ENCODE measurements at regions not wholly inside any gene's neighbourhood (a gene's known extent, or its start where the extent isn't known, plus 50 kb on each side); places are given as distances from the start of the nearest gene placed in this dataset.

DNA sequence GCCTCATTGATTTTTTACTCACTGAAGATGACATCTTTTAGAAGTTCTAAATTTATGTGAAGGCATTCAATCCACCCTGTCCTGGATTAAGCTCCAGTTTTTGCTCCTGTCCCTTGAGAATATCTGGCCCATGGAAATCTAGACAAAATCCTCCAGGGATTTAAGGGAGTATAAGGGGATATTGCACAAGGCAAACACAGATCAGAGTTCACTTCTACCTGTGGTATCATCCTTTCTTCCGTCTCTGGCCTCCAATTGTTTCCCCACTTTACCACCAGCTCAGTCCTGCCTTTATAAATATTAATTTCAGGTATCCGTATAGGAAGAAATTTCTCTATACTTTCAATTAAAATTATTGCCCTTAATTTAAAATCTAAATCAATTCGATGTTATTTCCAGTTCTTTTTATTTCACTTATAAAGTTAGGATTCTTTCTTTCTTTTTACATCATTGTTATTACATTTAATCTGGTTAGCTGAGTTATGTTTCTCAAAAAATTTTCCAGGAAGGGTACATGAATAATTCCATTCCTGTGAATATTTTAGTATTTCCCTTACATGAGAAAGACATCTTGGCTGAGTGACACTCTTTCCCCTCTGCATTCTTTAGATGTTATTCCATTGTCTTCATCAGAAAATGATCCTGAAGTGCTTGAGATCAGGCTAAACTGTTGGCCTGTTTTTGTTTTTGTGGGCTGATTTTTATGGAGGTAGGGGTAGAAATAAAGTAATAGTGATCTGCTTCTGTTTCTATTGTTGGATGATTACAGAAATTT, 194.3 kb upstream of the MAP3K1 start:
- Histone ChIP-seq H3K27me3 (replicated peaks; ENCODE audit: insufficient read depth) (no peaks in the 10 kb centered on the region), H3K4me3 (no peak overlapping the region), H3K36me3 (no peaks in the 10 kb centered on the region), H3K4me1 (ENCODE audit: control insufficient read depth in 1 of 2, low read depth in 2 of 2) (peaks cover 0 to 7% of the 10 kb centered on the region in 2 donors), H3K27ac (no peak overlapping the region), H3K9me3 (peaks cover 10% of the 10 kb centered on the region)
- DNase-seq (ENCODE audit: low spot score) (no peak), ATAC-seq (ENCODE audit: insufficient number of reproducible peaks, low FRiP score, low read depth) (no peak)
- TF ChIP-seq, protein P1, sequence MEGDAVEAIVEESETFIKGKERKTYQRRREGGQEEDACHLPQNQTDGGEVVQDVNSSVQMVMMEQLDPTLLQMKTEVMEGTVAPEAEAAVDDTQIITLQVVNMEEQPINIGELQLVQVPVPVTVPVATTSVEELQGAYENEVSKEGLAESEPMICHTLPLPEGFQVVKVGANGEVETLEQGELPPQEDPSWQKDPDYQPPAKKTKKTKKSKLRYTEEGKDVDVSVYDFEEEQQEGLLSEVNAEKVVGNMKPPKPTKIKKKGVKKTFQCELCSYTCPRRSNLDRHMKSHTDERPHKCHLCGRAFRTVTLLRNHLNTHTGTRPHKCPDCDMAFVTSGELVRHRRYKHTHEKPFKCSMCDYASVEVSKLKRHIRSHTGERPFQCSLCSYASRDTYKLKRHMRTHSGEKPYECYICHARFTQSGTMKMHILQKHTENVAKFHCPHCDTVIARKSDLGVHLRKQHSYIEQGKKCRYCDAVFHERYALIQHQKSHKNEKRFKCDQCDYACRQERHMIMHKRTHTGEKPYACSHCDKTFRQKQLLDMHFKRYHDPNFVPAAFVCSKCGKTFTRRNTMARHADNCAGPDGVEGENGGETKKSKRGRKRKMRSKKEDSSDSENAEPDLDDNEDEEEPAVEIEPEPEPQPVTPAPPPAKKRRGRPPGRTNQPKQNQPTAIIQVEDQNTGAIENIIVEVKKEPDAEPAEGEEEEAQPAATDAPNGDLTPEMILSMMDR (IDR thresholded peaks at IDR 0.05) = no peak

DNA sequence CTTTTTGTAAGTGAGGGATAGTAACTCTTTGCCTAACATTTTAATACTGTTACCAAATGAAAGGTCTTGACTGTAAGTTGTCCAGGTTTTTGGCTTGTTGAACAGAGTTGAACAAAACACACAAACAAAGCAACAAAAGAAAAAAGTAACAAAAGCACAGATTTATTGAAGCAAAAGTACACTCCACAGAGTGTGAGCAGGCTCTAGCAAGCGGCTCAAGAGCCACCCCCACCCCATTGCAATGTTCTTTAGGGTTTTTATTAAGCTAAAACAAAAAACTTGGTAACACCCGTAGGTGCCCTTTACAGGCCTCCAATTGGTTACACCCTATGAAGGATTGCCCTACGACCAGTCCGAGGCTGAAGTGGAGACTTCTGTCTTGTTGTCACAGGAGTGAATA, 197.4 kb upstream of the MAP3K1 start:
- ATAC-seq (ENCODE audit: insufficient number of reproducible peaks, low FRiP score, low read depth) = no peak
- peaks cover 2 to 18% of the 10 kb centered on the region in 2 donors for H3K4me1 ChIP-seq (ENCODE audit: control insufficient read depth in 1 of 2, low read depth in 2 of 2)
- H3K36me3 ChIP-seq = no peaks in the 10 kb centered on the region
- H3K9me3 ChIP-seq = peaks cover 10% of the 10 kb centered on the region
- H3K27me3 ChIP-seq (replicated peaks; ENCODE audit: insufficient read depth) = no peaks in the 10 kb centered on the region
- H3K27ac ChIP-seq = no peak overlapping the region
- TF ChIP-seq, protein P1 (IDR thresholded peaks at IDR 0.05) = no peak
- DNase-seq (ENCODE audit: low spot score) = no peak
- no peak overlapping the region for H3K4me3 ChIP-seq

DNA sequence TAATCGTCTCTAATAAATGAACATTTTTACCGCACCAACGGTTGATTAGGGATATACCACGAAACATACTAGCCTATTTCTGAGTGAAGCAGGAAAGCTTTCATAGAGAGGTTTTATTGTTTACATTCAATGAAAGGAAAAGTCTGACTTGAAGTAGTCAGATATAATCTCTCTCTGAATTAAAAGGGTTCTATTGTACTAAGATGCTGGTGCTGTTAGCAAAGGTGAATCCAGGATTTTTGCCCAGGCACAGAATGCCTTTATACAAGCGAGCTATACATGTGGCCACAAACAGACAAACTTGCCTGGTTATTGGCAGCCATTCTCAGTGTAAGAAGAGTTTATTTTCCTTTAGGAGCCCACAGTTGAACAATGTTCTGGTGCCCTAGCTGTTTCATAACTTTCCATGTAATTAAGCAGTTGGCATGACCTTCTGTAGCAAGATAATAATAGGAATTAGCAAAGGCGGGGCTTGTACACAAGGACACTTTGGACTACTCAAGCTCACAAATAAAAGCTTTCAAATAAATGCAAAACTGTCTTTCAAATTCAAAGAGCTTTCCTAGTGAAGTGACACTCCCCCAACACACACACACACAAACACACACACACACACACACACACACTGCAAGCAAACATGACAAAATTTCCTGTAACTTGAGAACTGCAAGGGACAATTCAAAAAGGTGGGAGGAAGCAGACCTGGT, 198.7 kb upstream of the MAP3K1 start:
- H3K27ac ChIP-seq = no peak overlapping the region
- ATAC-seq (ENCODE audit: insufficient number of reproducible peaks, low FRiP score, low read depth) (no peak), DNase-seq (ENCODE audit: low spot score) (no peak)
- H3K27me3 ChIP-seq (replicated peaks; ENCODE audit: insufficient read depth) = no peaks in the 10 kb centered on the region
- H3K9me3 ChIP-seq = peaks cover 12% of the 10 kb centered on the region
- no peaks in the 10 kb centered on the region for H3K36me3 ChIP-seq
- peaks cover 2 to 18% of the 10 kb centered on the region in 2 donors for H3K4me1 ChIP-seq (ENCODE audit: control insufficient read depth in 1 of 2, low read depth in 2 of 2)
- no peak overlapping the region for H3K4me3 ChIP-seq
- TF ChIP-seq, protein P1 (IDR thresholded peaks at IDR 0.05) = no peak

DNA sequence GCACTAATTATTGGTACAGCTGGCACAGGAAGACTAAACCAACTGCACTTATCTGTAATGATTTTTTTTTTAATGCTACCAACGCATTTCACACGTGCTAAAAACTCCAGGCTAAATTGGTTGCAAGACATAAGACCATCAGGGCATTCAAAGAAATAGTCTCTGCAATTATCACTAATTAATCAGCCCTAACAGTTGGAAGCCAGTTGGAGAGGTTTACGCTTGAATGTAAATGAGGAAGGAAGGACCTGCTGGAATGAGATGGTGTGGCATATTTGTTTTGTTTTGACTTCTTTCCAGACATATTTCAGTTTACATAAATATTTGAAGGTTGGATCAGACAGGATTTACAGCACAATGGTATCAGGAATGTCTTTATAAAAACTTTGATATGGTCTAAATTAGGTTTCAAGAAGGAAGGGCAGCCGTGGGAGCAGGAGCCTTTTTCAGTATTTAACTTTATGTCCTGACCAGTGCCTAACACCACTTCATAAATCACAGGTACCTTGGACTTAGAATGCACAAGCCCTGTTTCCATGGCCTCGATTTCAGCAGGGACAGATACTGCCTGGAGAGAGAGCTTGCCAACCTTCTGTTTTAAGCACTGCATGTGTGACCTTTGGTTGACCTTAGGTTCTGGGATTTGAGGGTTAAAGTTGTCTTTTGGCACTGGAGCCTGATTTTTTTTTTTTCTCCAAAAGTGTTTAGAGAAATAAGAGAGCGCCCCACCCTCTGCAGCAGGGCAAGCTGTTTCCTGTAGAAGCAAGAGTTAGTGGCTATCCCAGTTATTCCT, 199.8 kb upstream of the MAP3K1 start:
- no peaks in the 10 kb centered on the region for H3K36me3 ChIP-seq
- no peaks in the 10 kb centered on the region for H3K27me3 ChIP-seq (replicated peaks; ENCODE audit: insufficient read depth)
- H3K4me3 ChIP-seq = no peak overlapping the region
- H3K27ac ChIP-seq = no peak overlapping the region
- TF ChIP-seq, protein P1 (IDR thresholded peaks at IDR 0.05) = no peak
- H3K4me1 ChIP-seq (ENCODE audit: control insufficient read depth in 1 of 2, low read depth in 2 of 2) = peaks cover 2 to 18% of the 10 kb centered on the region in 2 donors
- DNase-seq (ENCODE audit: low spot score) (no peak), ATAC-seq (ENCODE audit: insufficient number of reproducible peaks, low FRiP score, low read depth) (no peak)
- H3K9me3 ChIP-seq = peaks cover 13% of the 10 kb centered on the region

DNA sequence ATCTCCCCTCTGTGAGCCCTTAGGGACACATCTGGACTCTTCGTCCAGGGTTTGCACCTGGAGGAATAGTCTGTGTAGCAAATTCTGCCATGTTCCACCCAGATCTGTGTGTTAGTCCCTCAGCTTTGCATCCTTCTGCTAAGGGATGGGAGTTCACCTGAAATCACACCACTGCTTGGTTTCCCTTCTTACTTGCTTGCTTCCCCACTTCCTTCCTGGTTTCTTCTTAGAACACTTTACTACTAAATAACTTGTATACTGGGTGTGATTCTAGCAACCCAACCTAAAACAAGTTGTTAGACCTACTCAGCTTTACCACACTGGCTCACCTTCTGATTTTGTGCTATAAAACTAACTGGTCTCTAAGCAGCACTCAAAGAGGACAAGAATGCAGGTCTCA, 202.6 kb upstream of the MAP3K1 start:
- DNase-seq (ENCODE audit: low spot score) (no peak), ATAC-seq (ENCODE audit: insufficient number of reproducible peaks, low FRiP score, low read depth) (no peak)
- Histone ChIP-seq H3K4me1 (ENCODE audit: control insufficient read depth in 1 of 2, low read depth in 2 of 2) (peaks cover 8 to 27% of the 10 kb centered on the region in 2 donors), H3K36me3 (no peaks in the 10 kb centered on the region), H3K27ac (no peak overlapping the region), H3K27me3 (replicated peaks; ENCODE audit: insufficient read depth) (no peaks in the 10 kb centered on the region), H3K9me3 (peaks cover 9% of the 10 kb centered on the region), H3K4me3 (no peak overlapping the region)
- TF ChIP-seq, protein P1 (IDR thresholded peaks at IDR 0.05) = no peak

All from thoracic aorta (tissue), 2 donors.